Left lung (tissue), 4 donors: ENCODE measurements at regions not wholly inside any gene's neighbourhood (a gene's known extent, or its start where the extent isn't known, plus 50 kb on each side); places are given as distances from the start of the nearest gene placed in this dataset.

Experiments used
- ATAC-seq: fragments of 200-7000 bp; cut with Tn5 transposase; one replicate; pipeline ENCODE4 v1.9.1; 2020; ENCODE audit warnings: moderate library complexity
- DNase-seq, 4 donors: peaks; one replicate each; pipeline ENCODE4 v3.0.0-alpha.2; 2013 to 2020
- H3K27ac ChIP-seq, 2 donors: fragments of 200-600 bp; sonication (generic) in 1 of 2; one replicate each; pipeline versions ENCODE4 v1.5.0 to v1.8.0; 2020 to 2021
- H3K27me3 ChIP-seq, 2 donors: fragments of 200-600 bp; sonication (generic) in 1 of 2; one replicate each; pipeline versions ENCODE4 v1.5.0 to v1.8.0; 2020 to 2021
- H3K36me3 ChIP-seq, 2 donors: fragments of 200-600 bp; sonication (generic) in 1 of 2; one replicate each; pipeline versions ENCODE4 v1.5.0 to v1.8.0; 2020 to 2021
- H3K4me1 ChIP-seq, 2 donors: fragments of 200-600 bp; one replicate each; pipeline ENCODE4 v1.8.0; 2021
- H3K4me3 ChIP-seq, 2 donors: fragments of 200-600 bp; sonication (generic) in 1 of 2; one replicate each; pipeline versions ENCODE4 v1.5.0 to v1.8.0; 2020 to 2021; ENCODE audit warnings: mild to moderate bottlenecking in 1 of 2
- H3K9me3 ChIP-seq, 2 donors: fragments of 200-600 bp; sonication (generic) in 1 of 2; one replicate each; pipeline versions ENCODE4 v1.5.0 to v1.8.0; 2020 to 2021
- intact Hi-C, 2 donors: fragments of 100-400 bp; cut with DNase I; formaldehyde crosslinking; loops; one replicate each; pipeline versions ENCODE4 v1.11.2 to v1.14.2; 2022
- TF ChIP-seq, protein P1 (sequence below), 2 donors: fragments of 200-600 bp; sonication (generic) in 1 of 2; IDR thresholded peaks; one replicate each; pipeline versions ENCODE4 v1.5.0 to v1.8.0; 2021; ENCODE audit warnings: antibody characterized with exemption in 2 of 2
- donor health status: DM: no; HTN: yes; CAD: no.
- donor health status: DM: no; HTN: no; CAD: no.

DNA sequence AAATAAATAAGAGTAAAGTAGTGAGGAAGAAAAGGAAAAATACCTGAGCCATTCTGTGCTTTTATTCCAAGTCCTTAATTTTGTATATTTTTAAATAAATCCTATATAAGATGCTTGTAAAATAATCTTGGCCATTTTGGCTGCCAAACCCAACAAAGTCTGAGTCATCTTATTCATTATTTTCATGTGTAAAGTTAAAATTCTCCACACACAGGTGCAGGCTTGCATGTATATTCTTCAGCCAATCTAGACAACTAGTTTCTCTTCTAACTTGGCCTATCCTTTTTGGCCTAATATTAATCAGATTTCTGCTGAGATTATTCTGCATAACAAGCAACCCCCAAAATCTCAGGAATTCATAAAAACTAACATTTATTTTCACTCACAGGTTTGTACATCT is 189.8 kb upstream of the ATP11B start:
- TF ChIP-seq, protein P1, sequence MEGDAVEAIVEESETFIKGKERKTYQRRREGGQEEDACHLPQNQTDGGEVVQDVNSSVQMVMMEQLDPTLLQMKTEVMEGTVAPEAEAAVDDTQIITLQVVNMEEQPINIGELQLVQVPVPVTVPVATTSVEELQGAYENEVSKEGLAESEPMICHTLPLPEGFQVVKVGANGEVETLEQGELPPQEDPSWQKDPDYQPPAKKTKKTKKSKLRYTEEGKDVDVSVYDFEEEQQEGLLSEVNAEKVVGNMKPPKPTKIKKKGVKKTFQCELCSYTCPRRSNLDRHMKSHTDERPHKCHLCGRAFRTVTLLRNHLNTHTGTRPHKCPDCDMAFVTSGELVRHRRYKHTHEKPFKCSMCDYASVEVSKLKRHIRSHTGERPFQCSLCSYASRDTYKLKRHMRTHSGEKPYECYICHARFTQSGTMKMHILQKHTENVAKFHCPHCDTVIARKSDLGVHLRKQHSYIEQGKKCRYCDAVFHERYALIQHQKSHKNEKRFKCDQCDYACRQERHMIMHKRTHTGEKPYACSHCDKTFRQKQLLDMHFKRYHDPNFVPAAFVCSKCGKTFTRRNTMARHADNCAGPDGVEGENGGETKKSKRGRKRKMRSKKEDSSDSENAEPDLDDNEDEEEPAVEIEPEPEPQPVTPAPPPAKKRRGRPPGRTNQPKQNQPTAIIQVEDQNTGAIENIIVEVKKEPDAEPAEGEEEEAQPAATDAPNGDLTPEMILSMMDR (IDR thresholded peaks at IDR 0.05) = no peak
- H3K36me3 ChIP-seq = no peaks in the 10 kb centered on the region
- H3K4me1 ChIP-seq = no peaks in the 10 kb centered on the region
- no peak for ATAC-seq
- no peak overlapping the region for H3K27ac ChIP-seq
- no peaks in the 10 kb centered on the region for H3K27me3 ChIP-seq
- H3K4me3 ChIP-seq = no peak overlapping the region
- H3K9me3 ChIP-seq = no peaks in the 10 kb centered on the region
- intact Hi-C loops = no loop called here
- no peak for DNase-seq

DNA sequence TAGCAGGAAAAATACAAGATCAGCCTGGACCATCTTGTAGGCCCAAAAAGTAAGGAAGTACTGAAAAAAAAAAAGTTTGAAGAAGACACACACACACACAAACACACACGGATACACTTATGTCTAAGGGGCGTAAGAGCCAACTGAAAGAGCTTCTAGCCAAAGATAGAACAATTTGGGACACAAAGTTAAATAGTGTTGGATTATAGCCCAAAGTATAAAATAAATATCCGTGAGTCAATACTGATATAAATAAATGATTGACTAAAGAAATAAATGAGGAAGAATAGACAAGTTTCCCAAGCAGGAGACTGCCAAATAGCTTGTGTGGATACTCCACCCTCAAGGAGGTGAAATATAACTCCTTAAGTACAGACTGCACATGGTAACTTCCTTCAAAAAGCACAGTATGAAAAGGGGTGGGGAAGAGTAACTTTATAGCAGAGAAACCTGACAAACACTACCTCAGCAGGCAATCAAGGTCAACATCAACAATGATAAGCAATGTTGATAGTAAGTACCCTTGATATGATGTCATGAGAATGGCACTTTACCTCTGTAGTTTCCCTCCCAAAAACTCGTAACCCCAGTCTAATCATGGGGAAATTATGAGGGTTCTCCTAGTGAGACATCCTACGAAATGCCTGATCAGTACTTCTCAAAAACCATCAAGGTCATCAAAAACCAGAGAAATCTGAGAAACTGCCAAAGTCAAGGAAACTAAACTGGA is 187.3 kb upstream of the ATP11B start:
- intact Hi-C loops = no loop called here
- Histone ChIP-seq H3K36me3 (no peaks in the 10 kb centered on the region), H3K9me3 (no peaks in the 10 kb centered on the region), H3K4me1 (peaks cover 0 to 3% of the 10 kb centered on the region in 2 donors), H3K27ac (no peak overlapping the region), H3K27me3 (no peaks in the 10 kb centered on the region), H3K4me3 (no peak overlapping the region)
- DNase-seq (no peak), ATAC-seq (peak; percentile 74)
- TF ChIP-seq, protein P1 (IDR thresholded peaks at IDR 0.05) = no peak

DNA sequence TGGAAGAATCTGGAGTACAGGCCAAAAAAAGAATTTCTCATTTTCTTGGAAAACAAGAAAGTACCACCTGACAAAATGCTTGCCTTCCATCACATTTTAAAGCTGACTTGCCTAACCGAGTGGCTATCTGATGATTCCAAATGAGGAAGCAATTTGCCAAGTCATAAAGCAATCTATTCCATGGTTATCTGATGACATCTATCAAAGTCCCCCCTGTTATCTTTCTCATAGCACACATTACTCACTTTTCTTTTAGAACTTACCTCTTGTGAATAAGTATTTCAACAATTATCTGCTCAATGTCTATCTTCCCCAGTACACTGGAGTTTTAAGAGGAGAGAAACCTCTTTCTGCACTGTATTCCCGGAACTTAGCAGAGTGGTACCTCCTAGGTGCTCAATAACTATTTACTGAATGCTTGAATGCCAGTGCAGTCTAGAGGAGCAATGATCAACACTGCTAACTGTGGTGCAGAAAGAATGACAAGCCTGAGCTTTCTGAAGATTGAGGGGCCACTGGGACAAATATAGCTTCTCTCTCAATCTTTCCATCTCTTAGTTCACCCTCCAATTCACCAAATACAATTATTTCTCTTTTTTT is 186.3 kb upstream of the ATP11B start:
- intact Hi-C loops = no loop called here
- no peak for DNase-seq

DNA sequence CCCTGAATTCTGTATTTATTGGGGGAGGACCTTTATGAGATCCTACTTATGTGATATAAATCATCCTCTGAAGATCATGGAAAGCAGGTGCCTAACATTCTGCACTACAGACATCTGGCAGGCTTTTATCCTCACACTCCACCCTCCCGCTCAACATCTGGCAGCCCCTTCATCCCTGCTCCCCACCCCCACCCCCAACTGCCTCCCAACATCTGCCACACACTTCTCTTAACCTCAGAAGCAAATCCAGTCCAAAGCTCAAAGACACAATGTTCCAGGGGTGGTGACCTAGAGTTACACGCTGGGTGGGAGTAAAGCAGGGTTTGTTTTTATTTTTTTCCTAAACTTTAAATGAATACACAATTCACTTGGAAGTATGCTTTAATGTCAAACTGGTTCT is 184.5 kb upstream of the ATP11B start:
- Histone ChIP-seq H3K4me3 (no peak overlapping the region), H3K27me3 (no peaks in the 10 kb centered on the region), H3K36me3 (no peaks in the 10 kb centered on the region), H3K27ac (peak overlapping the region in 1 of 2 donors; percentile 15), H3K4me1 (peaks cover 0 to 3% of the 10 kb centered on the region in 2 donors), H3K9me3 (no peaks in the 10 kb centered on the region)
- ATAC-seq (no peak), DNase-seq (no peak)
- TF ChIP-seq, protein P1 (IDR thresholded peaks at IDR 0.05) = no peak
- intact Hi-C loops = no loop called here

More for the DNA sequence above, 186.3 kb upstream of the ATP11B start:
- peak; percentile 69 for ATAC-seq
- peaks cover 0 to 3% of the 10 kb centered on the region in 2 donors for H3K4me1 ChIP-seq
- H3K36me3 ChIP-seq = no peaks in the 10 kb centered on the region
- no peak overlapping the region for H3K27ac ChIP-seq
- H3K4me3 ChIP-seq = no peak overlapping the region
- TF ChIP-seq, protein P1 (IDR thresholded peaks at IDR 0.05) = no peak
- H3K9me3 ChIP-seq = no peaks in the 10 kb centered on the region
- no peaks in the 10 kb centered on the region for H3K27me3 ChIP-seq

DNA sequence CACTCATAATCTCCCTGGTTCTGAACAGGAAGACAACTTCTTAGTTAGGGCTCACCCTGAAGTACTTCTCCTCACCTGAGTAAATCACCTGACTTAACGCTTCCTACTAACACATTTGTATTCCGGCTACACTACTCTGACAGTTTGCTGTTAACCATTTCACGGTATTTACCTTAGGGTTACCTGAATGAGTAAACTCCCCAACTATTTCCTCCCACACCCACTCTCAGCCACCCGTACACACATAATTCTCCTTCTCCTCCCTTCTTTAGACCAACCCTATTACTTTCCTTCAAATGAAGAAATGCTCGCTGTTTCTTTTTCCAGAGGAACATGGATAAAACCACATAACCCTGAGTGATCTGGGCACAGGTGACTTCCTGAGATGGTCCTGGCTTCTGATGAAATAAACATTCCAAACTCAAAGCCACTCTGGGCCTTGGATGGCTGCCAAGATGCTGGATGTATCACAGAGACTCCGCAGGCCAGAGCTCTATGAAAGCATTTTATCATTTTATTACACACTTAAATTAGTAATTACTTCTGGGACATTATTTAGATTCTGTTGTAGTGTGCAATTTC is 183.6 kb upstream of the ATP11B start:
- intact Hi-C loops = no loop called here
- TF ChIP-seq, protein P1 (IDR thresholded peaks at IDR 0.05) = no peak
- H3K27me3 ChIP-seq = no peaks in the 10 kb centered on the region
- DNase-seq (peak in 1 of 4 donors; percentile 34), ATAC-seq (peak; percentile 72)
- H3K27ac ChIP-seq = peak overlapping the region in 1 of 2 donors; percentile 15
- H3K4me3 ChIP-seq = no peak overlapping the region
- H3K9me3 ChIP-seq = no peaks in the 10 kb centered on the region
- H3K36me3 ChIP-seq = no peaks in the 10 kb centered on the region
- H3K4me1 ChIP-seq = peaks cover 0 to 3% of the 10 kb centered on the region in 2 donors
